T47D (cell line): ENCODE measurements at regions not wholly inside any gene's neighbourhood (a gene's known extent, or its start where the extent isn't known, plus 50 kb on each side); places are given as distances from the start of the nearest gene placed in this dataset.
"Not testable (repeated sequence)": the region's sequence is repeated elsewhere in the genome, so short reads cannot be mapped to it uniquely, and the experiment has no call there.

Experiments
- DNase-seq, 2 experiments: peaks; one replicate each; pipeline versions ENCODE4 v3.0.0 to v3.0.0-alpha.2; 2011 to 2012; ENCODE audit warnings: low read depth in 1 of 2, low spot score in 1 of 2
- JUND ChIP-seq: IDR thresholded peaks from 2 replicates; pipeline ENCODE4 v1.6.1; 2012; ENCODE audit warnings: low read depth
- in situ Hi-C: cut with HindIII; loops from 2 replicates; pipeline ENCODE4 v1.10.0; 2016; ENCODE audit warnings: low sequenced_read_pairs, low pct_unique_long_range_greater_than_20kb

- no peak for TF ChIP-seq JUND
- in situ Hi-C loops = no loop called here
- no peak for DNase-seq
These were observed 463.9 kb upstream of the LRRC7 start for GRCh38 chr1:69103705-69104385.

GRCh38 chr1:69104894-69105293, 462.8 kb upstream of the LRRC7 start:
- DNase-seq = no peak
- in situ Hi-C loops = no loop called here
- TF ChIP-seq JUND = no peak

GRCh38 chr1:69109277-69109676, 458.4 kb upstream of the LRRC7 start:
- in situ Hi-C loops = no loop called here
- no peak for TF ChIP-seq JUND

GRCh38 chr1:69110851-69111250, 456.9 kb upstream of the LRRC7 start:
- DNase-seq = no peak
- TF ChIP-seq JUND = no peak
- in situ Hi-C loops = no loop called here

More at GRCh38 chr1:69109277-69109676, 458.4 kb upstream of the LRRC7 start:
- no peak for DNase-seq

- DNase-seq, in situ Hi-C loops: not testable (repeated sequence)
These were observed 447.5 kb upstream of the LRRC7 start for GRCh38 chr1:69120126-69120741.

- no peak for TF ChIP-seq JUND
- in situ Hi-C loops = no loop called here
- no peak for DNase-seq
These were observed 446.9 kb upstream of the LRRC7 start for GRCh38 chr1:69120817-69121216.

- no peak for DNase-seq
- in situ Hi-C loops = no loop called here
- no peak for TF ChIP-seq JUND
These were observed 446.0 kb upstream of the LRRC7 start for GRCh38 chr1:69121723-69122122.

- TF ChIP-seq JUND = no peak
- in situ Hi-C loops = no loop called here
- DNase-seq = no peak
These were observed 445.3 kb upstream of the LRRC7 start for GRCh38 chr1:69122373-69122772.

GRCh38 chr1:69123486-69123885, 444.2 kb upstream of the LRRC7 start:
- no peak for DNase-seq
- no peak for TF ChIP-seq JUND
- in situ Hi-C loops = no loop called here

- no peak for DNase-seq
- in situ Hi-C loops = no loop called here
- TF ChIP-seq JUND = no peak
These were observed 440.9 kb upstream of the LRRC7 start for GRCh38 chr1:69126796-69127195.

GRCh38 chr1:69128204-69128603, 439.5 kb upstream of the LRRC7 start:
- no peak for DNase-seq
- no peak for TF ChIP-seq JUND
- in situ Hi-C loops = no loop called here

- in situ Hi-C loops = no loop called here
- no peak for TF ChIP-seq JUND
- DNase-seq = no peak
These were observed 438.2 kb upstream of the LRRC7 start for GRCh38 chr1:69129538-69129937.

- no peak for TF ChIP-seq JUND
- no peak for DNase-seq
- in situ Hi-C loops = no loop called here
These were observed 429.6 kb upstream of the LRRC7 start for GRCh38 chr1:69138172-69138571.

- DNase-seq = no peak
- in situ Hi-C loops = no loop called here
- no peak for TF ChIP-seq JUND
These were observed 428.7 kb upstream of the LRRC7 start for GRCh38 chr1:69139007-69139406.
